H1 (cell line): ENCODE measurements at regions not wholly inside any gene's neighbourhood (a gene's known extent, or its start where the extent isn't known, plus 50 kb on each side); places are given as distances from the start of the nearest gene placed in this dataset.

Experiments
- TF ChIP-seq, protein P1 (sequence below): fragments of 300-600 bp; sonication (generic); IDR thresholded peaks from 2 replicates; pipeline ENCODE4 v1.7.1; 2012; ENCODE audit warnings: low read length, moderate library complexity, mild to moderate bottlenecking, inconsistent platforms; ENCODE audit not compliant: insufficient replicate concordance
- TF ChIP-seq, protein P2 (sequence below): IDR thresholded peaks from 2 replicates; pipeline ENCODE4 v1.6.1; 2011; ENCODE audit warnings: low read depth, mild to moderate bottlenecking, low read length; ENCODE audit not compliant: insufficient read depth

DNA sequence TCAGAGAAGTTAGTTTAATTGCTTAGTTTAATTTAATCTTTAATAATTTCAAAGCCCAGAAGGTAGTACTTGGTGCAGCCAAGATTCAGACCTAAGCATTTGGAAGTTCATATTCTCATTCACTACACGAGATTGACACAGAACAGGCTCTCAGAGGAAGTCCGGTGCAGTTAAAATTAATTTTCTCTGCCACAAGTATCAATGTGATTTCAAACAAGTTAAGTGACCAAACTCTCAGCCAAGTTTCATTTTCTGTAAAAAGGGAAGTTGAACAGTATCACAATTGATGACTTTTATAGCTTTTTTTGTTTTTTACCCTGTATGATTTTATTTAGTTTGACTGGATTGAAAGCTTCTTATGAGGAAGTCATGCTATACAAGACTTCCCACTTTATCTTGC is 1494.9 kb upstream of the LRRTM3 start (continued):
- TF ChIP-seq, protein P1, sequence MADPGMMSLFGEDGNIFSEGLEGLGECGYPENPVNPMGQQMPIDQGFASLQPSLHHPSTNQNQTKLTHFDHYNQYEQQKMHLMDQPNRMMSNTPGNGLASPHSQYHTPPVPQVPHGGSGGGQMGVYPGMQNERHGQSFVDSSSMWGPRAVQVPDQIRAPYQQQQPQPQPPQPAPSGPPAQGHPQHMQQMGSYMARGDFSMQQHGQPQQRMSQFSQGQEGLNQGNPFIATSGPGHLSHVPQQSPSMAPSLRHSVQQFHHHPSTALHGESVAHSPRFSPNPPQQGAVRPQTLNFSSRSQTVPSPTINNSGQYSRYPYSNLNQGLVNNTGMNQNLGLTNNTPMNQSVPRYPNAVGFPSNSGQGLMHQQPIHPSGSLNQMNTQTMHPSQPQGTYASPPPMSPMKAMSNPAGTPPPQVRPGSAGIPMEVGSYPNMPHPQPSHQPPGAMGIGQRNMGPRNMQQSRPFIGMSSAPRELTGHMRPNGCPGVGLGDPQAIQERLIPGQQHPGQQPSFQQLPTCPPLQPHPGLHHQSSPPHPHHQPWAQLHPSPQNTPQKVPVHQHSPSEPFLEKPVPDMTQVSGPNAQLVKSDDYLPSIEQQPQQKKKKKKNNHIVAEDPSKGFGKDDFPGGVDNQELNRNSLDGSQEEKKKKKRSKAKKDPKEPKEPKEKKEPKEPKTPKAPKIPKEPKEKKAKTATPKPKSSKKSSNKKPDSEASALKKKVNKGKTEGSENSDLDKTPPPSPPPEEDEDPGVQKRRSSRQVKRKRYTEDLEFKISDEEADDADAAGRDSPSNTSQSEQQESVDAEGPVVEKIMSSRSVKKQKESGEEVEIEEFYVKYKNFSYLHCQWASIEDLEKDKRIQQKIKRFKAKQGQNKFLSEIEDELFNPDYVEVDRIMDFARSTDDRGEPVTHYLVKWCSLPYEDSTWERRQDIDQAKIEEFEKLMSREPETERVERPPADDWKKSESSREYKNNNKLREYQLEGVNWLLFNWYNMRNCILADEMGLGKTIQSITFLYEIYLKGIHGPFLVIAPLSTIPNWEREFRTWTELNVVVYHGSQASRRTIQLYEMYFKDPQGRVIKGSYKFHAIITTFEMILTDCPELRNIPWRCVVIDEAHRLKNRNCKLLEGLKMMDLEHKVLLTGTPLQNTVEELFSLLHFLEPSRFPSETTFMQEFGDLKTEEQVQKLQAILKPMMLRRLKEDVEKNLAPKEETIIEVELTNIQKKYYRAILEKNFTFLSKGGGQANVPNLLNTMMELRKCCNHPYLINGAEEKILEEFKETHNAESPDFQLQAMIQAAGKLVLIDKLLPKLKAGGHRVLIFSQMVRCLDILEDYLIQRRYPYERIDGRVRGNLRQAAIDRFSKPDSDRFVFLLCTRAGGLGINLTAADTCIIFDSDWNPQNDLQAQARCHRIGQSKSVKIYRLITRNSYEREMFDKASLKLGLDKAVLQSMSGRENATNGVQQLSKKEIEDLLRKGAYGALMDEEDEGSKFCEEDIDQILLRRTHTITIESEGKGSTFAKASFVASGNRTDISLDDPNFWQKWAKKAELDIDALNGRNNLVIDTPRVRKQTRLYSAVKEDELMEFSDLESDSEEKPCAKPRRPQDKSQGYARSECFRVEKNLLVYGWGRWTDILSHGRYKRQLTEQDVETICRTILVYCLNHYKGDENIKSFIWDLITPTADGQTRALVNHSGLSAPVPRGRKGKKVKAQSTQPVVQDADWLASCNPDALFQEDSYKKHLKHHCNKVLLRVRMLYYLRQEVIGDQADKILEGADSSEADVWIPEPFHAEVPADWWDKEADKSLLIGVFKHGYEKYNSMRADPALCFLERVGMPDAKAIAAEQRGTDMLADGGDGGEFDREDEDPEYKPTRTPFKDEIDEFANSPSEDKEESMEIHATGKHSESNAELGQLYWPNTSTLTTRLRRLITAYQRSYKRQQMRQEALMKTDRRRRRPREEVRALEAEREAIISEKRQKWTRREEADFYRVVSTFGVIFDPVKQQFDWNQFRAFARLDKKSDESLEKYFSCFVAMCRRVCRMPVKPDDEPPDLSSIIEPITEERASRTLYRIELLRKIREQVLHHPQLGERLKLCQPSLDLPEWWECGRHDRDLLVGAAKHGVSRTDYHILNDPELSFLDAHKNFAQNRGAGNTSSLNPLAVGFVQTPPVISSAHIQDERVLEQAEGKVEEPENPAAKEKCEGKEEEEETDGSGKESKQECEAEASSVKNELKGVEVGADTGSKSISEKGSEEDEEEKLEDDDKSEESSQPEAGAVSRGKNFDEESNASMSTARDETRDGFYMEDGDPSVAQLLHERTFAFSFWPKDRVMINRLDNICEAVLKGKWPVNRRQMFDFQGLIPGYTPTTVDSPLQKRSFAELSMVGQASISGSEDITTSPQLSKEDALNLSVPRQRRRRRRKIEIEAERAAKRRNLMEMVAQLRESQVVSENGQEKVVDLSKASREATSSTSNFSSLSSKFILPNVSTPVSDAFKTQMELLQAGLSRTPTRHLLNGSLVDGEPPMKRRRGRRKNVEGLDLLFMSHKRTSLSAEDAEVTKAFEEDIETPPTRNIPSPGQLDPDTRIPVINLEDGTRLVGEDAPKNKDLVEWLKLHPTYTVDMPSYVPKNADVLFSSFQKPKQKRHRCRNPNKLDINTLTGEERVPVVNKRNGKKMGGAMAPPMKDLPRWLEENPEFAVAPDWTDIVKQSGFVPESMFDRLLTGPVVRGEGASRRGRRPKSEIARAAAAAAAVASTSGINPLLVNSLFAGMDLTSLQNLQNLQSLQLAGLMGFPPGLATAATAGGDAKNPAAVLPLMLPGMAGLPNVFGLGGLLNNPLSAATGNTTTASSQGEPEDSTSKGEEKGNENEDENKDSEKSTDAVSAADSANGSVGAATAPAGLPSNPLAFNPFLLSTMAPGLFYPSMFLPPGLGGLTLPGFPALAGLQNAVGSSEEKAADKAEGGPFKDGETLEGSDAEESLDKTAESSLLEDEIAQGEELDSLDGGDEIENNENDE = no peak
- TF ChIP-seq, protein P2, sequence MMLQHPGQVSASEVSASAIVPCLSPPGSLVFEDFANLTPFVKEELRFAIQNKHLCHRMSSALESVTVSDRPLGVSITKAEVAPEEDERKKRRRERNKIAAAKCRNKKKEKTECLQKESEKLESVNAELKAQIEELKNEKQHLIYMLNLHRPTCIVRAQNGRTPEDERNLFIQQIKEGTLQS = no peak
